ENCODE measurements at regions not wholly inside any gene's neighbourhood (a gene's known extent, or its start where the extent isn't known, plus 50 kb on each side); places are given as distances from the start of the nearest gene placed in this dataset.

GRCh38 chr13:85725433-85725832 lies 73.8 kb downstream of the SLITRK6 start:
- TF ChIP-seq, protein P1, sequence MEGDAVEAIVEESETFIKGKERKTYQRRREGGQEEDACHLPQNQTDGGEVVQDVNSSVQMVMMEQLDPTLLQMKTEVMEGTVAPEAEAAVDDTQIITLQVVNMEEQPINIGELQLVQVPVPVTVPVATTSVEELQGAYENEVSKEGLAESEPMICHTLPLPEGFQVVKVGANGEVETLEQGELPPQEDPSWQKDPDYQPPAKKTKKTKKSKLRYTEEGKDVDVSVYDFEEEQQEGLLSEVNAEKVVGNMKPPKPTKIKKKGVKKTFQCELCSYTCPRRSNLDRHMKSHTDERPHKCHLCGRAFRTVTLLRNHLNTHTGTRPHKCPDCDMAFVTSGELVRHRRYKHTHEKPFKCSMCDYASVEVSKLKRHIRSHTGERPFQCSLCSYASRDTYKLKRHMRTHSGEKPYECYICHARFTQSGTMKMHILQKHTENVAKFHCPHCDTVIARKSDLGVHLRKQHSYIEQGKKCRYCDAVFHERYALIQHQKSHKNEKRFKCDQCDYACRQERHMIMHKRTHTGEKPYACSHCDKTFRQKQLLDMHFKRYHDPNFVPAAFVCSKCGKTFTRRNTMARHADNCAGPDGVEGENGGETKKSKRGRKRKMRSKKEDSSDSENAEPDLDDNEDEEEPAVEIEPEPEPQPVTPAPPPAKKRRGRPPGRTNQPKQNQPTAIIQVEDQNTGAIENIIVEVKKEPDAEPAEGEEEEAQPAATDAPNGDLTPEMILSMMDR (IDR thresholded peaks at IDR 0.05; ENCODE audit: low read depth, low read length): no peak
- Histone ChIP-seq H3K4me1 (no peaks in the 10 kb centered on the region), H3K9me3 (no peaks in the 10 kb centered on the region), H3K36me3 (no peaks in the 10 kb centered on the region), H3K27me3 (no peaks in the 10 kb centered on the region), H3K4me3 (ENCODE audit: low read depth, low read length) (no peak overlapping the region)
- no peak for DNase-seq

- no peaks in the 10 kb centered on the region for H3K36me3 ChIP-seq
- H3K9me3 ChIP-seq: no peaks in the 10 kb centered on the region
- H3K4me3 ChIP-seq (ENCODE audit: low read depth, low read length): no peak overlapping the region
- H3K27me3 ChIP-seq: no peaks in the 10 kb centered on the region
- TF ChIP-seq, protein P1 (IDR thresholded peaks at IDR 0.05; ENCODE audit: low read depth, low read length): no peak
- no peaks in the 10 kb centered on the region for H3K4me1 ChIP-seq
- no peak for DNase-seq
Measured at GRCh38 chr13:85724546-85725432, 74.4 kb downstream of the SLITRK6 start.

DNA sequence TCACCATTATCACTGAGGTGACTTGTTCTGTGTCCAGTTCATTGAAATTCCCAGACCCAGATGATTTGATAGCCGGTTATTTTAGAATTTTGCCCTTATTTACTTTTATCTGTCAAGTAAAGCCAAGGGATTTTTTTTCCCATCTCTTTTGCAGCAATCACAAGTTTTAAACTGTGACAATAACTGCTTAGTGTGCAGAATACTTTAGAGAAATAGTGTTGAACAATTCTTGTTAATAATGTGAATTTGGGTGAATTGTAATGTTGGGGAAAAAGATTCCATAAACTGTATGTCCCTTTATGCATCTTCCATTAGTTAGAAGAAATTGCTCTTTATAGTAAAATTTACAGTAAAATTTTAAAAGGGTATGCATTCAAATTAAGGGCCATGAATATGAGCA lies 79.5 kb downstream of the SLITRK6 start:
- Histone ChIP-seq H3K4me3 (ENCODE audit: low read depth, low read length) (no peak overlapping the region), H3K9me3 (no peaks in the 10 kb centered on the region), H3K4me1 (no peaks in the 10 kb centered on the region), H3K36me3 (no peaks in the 10 kb centered on the region), H3K27me3 (no peaks in the 10 kb centered on the region)
- TF ChIP-seq, protein P1 (IDR thresholded peaks at IDR 0.05; ENCODE audit: low read depth, low read length): no peak
- no peak for DNase-seq

DNA sequence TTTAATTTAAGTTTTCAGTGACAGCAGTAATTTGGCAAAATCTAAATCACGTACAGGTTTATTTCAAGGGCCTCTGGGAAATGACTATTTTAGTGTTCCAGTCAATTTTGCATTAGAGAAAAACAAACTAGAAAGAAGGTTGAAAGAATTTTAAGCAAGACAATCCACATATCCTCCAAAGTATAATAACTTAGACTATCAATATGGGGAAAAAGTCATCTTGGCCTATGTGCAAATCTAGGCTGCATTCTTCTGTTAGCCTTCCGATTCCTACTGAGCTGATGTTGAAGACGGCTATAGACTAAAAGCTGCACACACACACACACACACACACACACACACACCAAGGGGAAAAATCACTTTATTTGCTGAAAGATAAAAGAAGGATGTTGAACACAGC lies 81.3 kb downstream of the SLITRK6 start:
- no peaks in the 10 kb centered on the region for H3K27me3 ChIP-seq
- TF ChIP-seq, protein P1 (IDR thresholded peaks at IDR 0.05; ENCODE audit: low read depth, low read length): no peak

DNA sequence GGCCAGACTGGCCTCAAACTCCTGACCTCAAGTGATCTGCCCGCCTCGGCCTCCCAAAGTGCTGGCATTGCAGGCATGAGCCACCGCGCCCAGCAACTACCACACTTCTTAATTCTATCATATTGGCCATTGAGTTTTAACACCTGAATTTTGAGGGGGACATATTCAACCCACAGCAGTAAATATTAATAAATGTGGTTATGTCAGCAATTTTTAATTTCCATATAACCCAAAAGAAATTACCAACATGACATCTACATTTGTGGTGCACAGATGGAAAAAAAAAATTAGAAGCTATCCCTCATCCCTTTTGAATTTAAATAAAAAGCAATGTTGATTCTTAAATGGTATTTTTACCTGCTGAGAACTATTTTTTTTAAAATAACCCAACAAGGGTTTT lies 88.7 kb downstream of the SLITRK6 start:
- TF ChIP-seq, protein P1 (IDR thresholded peaks at IDR 0.05; ENCODE audit: low read depth, low read length): no peak

More for the DNA sequence above, 81.3 kb downstream of the SLITRK6 start:
- no peak for DNase-seq
- H3K4me3 ChIP-seq (ENCODE audit: low read depth, low read length): no peak overlapping the region
- H3K4me1 ChIP-seq: no peaks in the 10 kb centered on the region
- H3K9me3 ChIP-seq: no peaks in the 10 kb centered on the region
- no peaks in the 10 kb centered on the region for H3K36me3 ChIP-seq

DNA sequence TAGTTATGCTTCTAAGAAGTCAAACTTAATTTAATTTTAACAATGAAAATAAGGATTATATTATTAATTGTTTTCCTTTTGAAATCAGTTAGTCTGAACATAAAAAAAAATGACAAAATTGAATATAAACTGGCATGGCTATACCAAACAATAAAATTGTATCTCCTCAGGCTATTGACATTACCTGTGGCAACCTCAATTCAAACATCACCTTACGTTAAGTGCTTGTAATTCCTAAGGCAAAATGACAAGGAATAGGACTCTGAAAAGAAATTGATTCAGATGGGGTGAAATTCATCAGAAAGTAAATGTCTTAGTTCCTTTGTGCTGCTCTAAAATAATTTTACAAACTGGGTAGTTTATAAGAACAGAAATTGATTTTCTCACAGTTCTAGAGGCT lies 89.5 kb downstream of the SLITRK6 start:
- no peaks in the 10 kb centered on the region for H3K36me3 ChIP-seq
- H3K4me3 ChIP-seq (ENCODE audit: low read depth, low read length): no peak overlapping the region
- TF ChIP-seq, protein P1 (IDR thresholded peaks at IDR 0.05; ENCODE audit: low read depth, low read length): no peak
- no peaks in the 10 kb centered on the region for H3K27me3 ChIP-seq
- no peaks in the 10 kb centered on the region for H3K4me1 ChIP-seq
- DNase-seq: no peak
- H3K9me3 ChIP-seq: no peaks in the 10 kb centered on the region

More for the DNA sequence above, 88.7 kb downstream of the SLITRK6 start:
- Histone ChIP-seq H3K4me1 (no peaks in the 10 kb centered on the region), H3K9me3 (no peaks in the 10 kb centered on the region), H3K4me3 (ENCODE audit: low read depth, low read length) (no peak overlapping the region), H3K27me3 (no peaks in the 10 kb centered on the region), H3K36me3 (no peaks in the 10 kb centered on the region)
- no peak for DNase-seq

Measured in BE2C (cell line).